ENCODE measurements at regions not wholly inside any gene's neighbourhood (a gene's known extent, or its start where the extent isn't known, plus 50 kb on each side); places are given as distances from the start of the nearest gene placed in this dataset.

GRCh38 chr3:117479095-117479494 lies 769.5 kb downstream of the TUSC7 start:
- Histone ChIP-seq H3K4me2 (ENCODE audit: low read length) (peak overlapping the region; percentile 80), H3K9ac (ENCODE audit: low read length) (no peak overlapping the region), H3K36me3 (replicated peaks; ENCODE audit: low read depth, low read length) (no peaks in the 10 kb centered on the region), H3K27ac (ENCODE audit: low read length) (no peak overlapping the region), H3K4me3 (ENCODE audit: low read length) (peak overlapping the region; percentile 55), H3K27me3 (ENCODE audit: low read depth, low read length) (0 out of 2 replicates have a peak, but pooled peaks cover 10% of the 10 kb centered on the region), H2AFZ (ENCODE audit: low read depth, low read length) (no peak overlapping the region), H4K20me1 (ENCODE audit: insufficient read depth, low read length) (no peaks in the 10 kb centered on the region), H3K79me2 (ENCODE audit: low read length) (no peaks in the 10 kb centered on the region), H3K4me1 (ENCODE audit: low read length) (peaks cover 24% of the 10 kb centered on the region), H3K9me3 (ENCODE audit: insufficient read depth, low read length) (no peaks in the 10 kb centered on the region)
- no peak for TF ChIP-seq EZH2phosphoT487 (IDR thresholded peaks at IDR 0.05; ENCODE audit: low read depth)
- TF ChIP-seq, protein P1, sequence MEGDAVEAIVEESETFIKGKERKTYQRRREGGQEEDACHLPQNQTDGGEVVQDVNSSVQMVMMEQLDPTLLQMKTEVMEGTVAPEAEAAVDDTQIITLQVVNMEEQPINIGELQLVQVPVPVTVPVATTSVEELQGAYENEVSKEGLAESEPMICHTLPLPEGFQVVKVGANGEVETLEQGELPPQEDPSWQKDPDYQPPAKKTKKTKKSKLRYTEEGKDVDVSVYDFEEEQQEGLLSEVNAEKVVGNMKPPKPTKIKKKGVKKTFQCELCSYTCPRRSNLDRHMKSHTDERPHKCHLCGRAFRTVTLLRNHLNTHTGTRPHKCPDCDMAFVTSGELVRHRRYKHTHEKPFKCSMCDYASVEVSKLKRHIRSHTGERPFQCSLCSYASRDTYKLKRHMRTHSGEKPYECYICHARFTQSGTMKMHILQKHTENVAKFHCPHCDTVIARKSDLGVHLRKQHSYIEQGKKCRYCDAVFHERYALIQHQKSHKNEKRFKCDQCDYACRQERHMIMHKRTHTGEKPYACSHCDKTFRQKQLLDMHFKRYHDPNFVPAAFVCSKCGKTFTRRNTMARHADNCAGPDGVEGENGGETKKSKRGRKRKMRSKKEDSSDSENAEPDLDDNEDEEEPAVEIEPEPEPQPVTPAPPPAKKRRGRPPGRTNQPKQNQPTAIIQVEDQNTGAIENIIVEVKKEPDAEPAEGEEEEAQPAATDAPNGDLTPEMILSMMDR (IDR thresholded peaks at IDR 0.05; ENCODE audit: low read depth, low read length): no peak

DNA sequence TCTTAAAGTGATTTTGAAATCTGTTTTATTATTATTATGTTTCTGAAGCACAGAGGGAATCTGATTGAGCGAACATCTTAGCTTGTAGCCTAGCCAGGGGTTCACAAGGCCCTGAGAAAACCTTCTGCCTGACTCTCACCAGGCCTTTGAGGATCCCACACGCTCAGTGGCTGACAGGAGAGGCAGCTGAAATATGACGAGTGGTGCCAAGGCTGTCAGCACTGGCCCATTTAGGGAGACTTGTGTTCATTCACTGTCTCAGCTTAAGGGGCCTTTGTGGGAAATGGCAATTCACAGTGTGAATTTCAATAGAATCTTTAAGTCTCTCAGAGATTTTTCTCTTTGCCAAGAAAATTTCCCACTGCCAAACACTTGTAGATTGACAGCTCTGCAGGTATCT lies 770.9 kb downstream of the TUSC7 start:
- no peak overlapping the region for H3K4me3 ChIP-seq (ENCODE audit: low read length)
- H2AFZ ChIP-seq (ENCODE audit: low read depth, low read length): no peak overlapping the region
- H3K9ac ChIP-seq (ENCODE audit: low read length): no peak overlapping the region
- no peaks in the 10 kb centered on the region for H3K79me2 ChIP-seq (ENCODE audit: low read length)
- no peaks in the 10 kb centered on the region for H4K20me1 ChIP-seq (ENCODE audit: insufficient read depth, low read length)
- H3K9me3 ChIP-seq (ENCODE audit: insufficient read depth, low read length): no peaks in the 10 kb centered on the region
- H3K4me2 ChIP-seq (ENCODE audit: low read length): no peak overlapping the region
- H3K27me3 ChIP-seq (ENCODE audit: low read depth, low read length): 0 out of 2 replicates have a peak, but pooled peaks cover 10% of the 10 kb centered on the region
- H3K4me1 ChIP-seq (ENCODE audit: low read length): peaks cover 29% of the 10 kb centered on the region
- H3K27ac ChIP-seq (ENCODE audit: low read length): no peak overlapping the region
- no peak for TF ChIP-seq EZH2phosphoT487 (IDR thresholded peaks at IDR 0.05; ENCODE audit: low read depth)
- TF ChIP-seq, protein P1 (IDR thresholded peaks at IDR 0.05; ENCODE audit: low read depth, low read length): no peak
- no peaks in the 10 kb centered on the region for H3K36me3 ChIP-seq (replicated peaks; ENCODE audit: low read depth, low read length)

GRCh38 chr3:117480972-117481371 lies 771.4 kb downstream of the TUSC7 start:
- H3K79me2 ChIP-seq (ENCODE audit: low read length): no peaks in the 10 kb centered on the region
- H2AFZ ChIP-seq (ENCODE audit: low read depth, low read length): no peak overlapping the region
- 0 out of 2 replicates have a peak, but pooled peaks cover 10% of the 10 kb centered on the region for H3K27me3 ChIP-seq (ENCODE audit: low read depth, low read length)
- H3K9me3 ChIP-seq (ENCODE audit: insufficient read depth, low read length): no peaks in the 10 kb centered on the region
- H3K4me1 ChIP-seq (ENCODE audit: low read length): peaks cover 33% of the 10 kb centered on the region
- H3K27ac ChIP-seq (ENCODE audit: low read length): no peak overlapping the region
- no peak overlapping the region for H3K4me3 ChIP-seq (ENCODE audit: low read length)
- TF ChIP-seq EZH2phosphoT487 (IDR thresholded peaks at IDR 0.05; ENCODE audit: low read depth): no peak
- TF ChIP-seq, protein P1 (IDR thresholded peaks at IDR 0.05; ENCODE audit: low read depth, low read length): no peak
- H3K4me2 ChIP-seq (ENCODE audit: low read length): no peak overlapping the region
- H3K9ac ChIP-seq (ENCODE audit: low read length): no peak overlapping the region
- no peaks in the 10 kb centered on the region for H4K20me1 ChIP-seq (ENCODE audit: insufficient read depth, low read length)
- no peaks in the 10 kb centered on the region for H3K36me3 ChIP-seq (replicated peaks; ENCODE audit: low read depth, low read length)

DNA sequence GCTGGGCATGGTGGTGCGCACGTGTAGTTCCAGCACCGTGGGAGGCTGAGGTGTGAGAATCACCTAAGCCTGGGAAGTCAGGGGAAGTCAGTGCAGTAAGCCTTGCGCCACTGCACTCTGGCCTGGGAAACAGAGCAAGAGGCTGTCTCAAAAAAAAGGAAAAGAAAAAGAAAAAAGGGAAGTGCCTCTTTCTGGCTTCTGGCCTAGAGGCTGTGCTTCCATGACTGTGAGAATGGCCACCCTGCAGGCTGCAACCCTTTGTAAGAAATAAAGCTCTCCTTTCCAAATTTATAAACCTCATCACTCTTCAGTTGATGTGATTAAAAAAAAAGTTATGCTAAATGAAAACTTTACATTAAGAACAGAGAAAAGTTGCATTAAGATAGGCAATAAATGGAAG lies 774.3 kb downstream of the TUSC7 start:
- Histone ChIP-seq H3K27me3 (ENCODE audit: low read depth, low read length) (no peaks in the 10 kb centered on the region), H3K36me3 (replicated peaks; ENCODE audit: low read depth, low read length) (no peaks in the 10 kb centered on the region), H3K9ac (ENCODE audit: low read length) (no peak overlapping the region), H2AFZ (ENCODE audit: low read depth, low read length) (no peak overlapping the region), H3K4me3 (ENCODE audit: low read length) (no peak overlapping the region), H3K9me3 (ENCODE audit: insufficient read depth, low read length) (no peaks in the 10 kb centered on the region), H3K79me2 (ENCODE audit: low read length) (no peaks in the 10 kb centered on the region), H3K4me2 (ENCODE audit: low read length) (no peak overlapping the region), H3K4me1 (ENCODE audit: low read length) (peaks cover 42% of the 10 kb centered on the region), H4K20me1 (ENCODE audit: insufficient read depth, low read length) (no peaks in the 10 kb centered on the region), H3K27ac (ENCODE audit: low read length) (no peak overlapping the region)
- TF ChIP-seq EZH2phosphoT487 (IDR thresholded peaks at IDR 0.05; ENCODE audit: low read depth): no peak
- TF ChIP-seq, protein P1 (IDR thresholded peaks at IDR 0.05; ENCODE audit: low read depth, low read length): no peak

All from OCI-LY3 (cell line).